WERI-Rb-1 (cell line): ENCODE measurements at regions not wholly inside any gene's neighbourhood (a gene's known extent, or its start where the extent isn't known, plus 50 kb on each side); places are given as distances from the start of the nearest gene placed in this dataset.

Experiments used
- DNase-seq: peaks from one replicate; pipeline ENCODE4 v3.0.0-alpha.2; 2020
- H3K27ac ChIP-seq: fragments of 250-450 bp; sonication (Bioruptor Pico); 2 replicates; pipeline ENCODE4 v1.5.1; 2020; ENCODE audit warnings: mild to moderate bottlenecking, moderate library complexity
- H3K27me3 ChIP-seq: fragments of 250-450 bp; sonication (Bioruptor Pico); 2 replicates; pipeline ENCODE4 v1.5.1; 2021; ENCODE audit warnings: mild to moderate bottlenecking, low read depth, moderate library complexity; ENCODE audit not compliant: insufficient read depth, severe bottlenecking
- H3K36me3 ChIP-seq: fragments of 250-450 bp; sonication (Bioruptor Pico); 2 replicates; pipeline ENCODE4 v1.5.1; 2020; ENCODE audit warnings: mild to moderate bottlenecking, moderate library complexity
- H3K4me3 ChIP-seq: 2 replicates; pipeline ENCODE4 v1.5.1; 2011; ENCODE audit warnings: low read depth, mild to moderate bottlenecking, control low read depth, low read length
- H3K9me3 ChIP-seq: fragments of 250-450 bp; sonication (Bioruptor Pico); 2 replicates; pipeline ENCODE4 v1.5.1; 2021; ENCODE audit warnings: mild to moderate bottlenecking, moderate library complexity; ENCODE audit not compliant: severe bottlenecking
- TF ChIP-seq, protein P1 (sequence below): IDR thresholded peaks from 2 replicates; pipeline ENCODE4 v1.5.1; 2011; ENCODE audit warnings: low read depth, mild to moderate bottlenecking, control low read depth, inconsistent platforms, low read length

DNA sequence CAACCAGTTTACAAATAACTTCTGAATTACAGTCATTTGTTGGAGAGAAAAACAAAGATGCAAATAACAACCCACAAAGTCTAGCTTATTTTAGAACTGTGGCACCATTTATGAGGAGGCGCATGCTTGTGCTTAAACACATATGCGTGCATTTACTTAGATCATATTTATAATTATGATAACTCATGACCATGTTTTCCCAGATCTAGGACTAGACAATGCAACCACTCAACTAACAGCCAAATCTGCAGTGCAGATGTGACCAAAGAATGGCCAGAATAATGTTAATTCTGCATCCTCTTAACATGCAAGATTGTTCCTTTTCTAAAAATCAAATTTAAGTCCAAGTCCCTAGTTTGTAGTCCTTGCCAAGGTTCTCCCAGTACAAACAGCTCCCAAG is 167.3 kb upstream of the FST start:
- Histone ChIP-seq H3K27me3 (peaks cover 17% of the 10 kb centered on the region), H3K27ac (no peak overlapping the region), H3K4me3 (no peak overlapping the region), H3K9me3 (peaks cover 2% of the 10 kb centered on the region), H3K36me3 (no peaks in the 10 kb centered on the region)
- no peak for DNase-seq
- TF ChIP-seq, protein P1, sequence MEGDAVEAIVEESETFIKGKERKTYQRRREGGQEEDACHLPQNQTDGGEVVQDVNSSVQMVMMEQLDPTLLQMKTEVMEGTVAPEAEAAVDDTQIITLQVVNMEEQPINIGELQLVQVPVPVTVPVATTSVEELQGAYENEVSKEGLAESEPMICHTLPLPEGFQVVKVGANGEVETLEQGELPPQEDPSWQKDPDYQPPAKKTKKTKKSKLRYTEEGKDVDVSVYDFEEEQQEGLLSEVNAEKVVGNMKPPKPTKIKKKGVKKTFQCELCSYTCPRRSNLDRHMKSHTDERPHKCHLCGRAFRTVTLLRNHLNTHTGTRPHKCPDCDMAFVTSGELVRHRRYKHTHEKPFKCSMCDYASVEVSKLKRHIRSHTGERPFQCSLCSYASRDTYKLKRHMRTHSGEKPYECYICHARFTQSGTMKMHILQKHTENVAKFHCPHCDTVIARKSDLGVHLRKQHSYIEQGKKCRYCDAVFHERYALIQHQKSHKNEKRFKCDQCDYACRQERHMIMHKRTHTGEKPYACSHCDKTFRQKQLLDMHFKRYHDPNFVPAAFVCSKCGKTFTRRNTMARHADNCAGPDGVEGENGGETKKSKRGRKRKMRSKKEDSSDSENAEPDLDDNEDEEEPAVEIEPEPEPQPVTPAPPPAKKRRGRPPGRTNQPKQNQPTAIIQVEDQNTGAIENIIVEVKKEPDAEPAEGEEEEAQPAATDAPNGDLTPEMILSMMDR: no peak

DNA sequence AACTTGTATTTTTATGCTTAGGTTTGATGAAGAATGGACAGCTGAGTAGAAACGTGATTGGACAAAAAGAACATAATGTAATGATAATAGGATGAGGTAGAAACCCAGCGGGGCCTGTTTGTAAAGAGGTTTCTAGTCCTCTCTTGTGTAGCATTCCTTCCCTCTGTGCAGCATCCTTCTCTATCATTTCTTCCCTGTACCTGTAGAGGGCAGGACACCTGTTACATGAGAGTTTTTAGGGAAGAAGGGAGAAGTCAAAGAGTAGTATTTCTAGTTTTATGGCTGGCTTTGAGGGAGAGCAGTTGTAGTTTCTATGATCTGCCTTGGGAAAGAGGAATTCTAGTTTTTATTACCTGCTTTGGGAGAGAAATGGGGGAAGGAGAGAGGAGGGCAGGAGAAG is 162.1 kb upstream of the FST start:
- TF ChIP-seq, protein P1: no peak
- peaks cover 19% of the 10 kb centered on the region for H3K27me3 ChIP-seq
- H3K4me3 ChIP-seq: no peak overlapping the region
- H3K9me3 ChIP-seq: peaks cover 2% of the 10 kb centered on the region
- no peak for DNase-seq
- H3K27ac ChIP-seq: no peak overlapping the region
- no peaks in the 10 kb centered on the region for H3K36me3 ChIP-seq

DNA sequence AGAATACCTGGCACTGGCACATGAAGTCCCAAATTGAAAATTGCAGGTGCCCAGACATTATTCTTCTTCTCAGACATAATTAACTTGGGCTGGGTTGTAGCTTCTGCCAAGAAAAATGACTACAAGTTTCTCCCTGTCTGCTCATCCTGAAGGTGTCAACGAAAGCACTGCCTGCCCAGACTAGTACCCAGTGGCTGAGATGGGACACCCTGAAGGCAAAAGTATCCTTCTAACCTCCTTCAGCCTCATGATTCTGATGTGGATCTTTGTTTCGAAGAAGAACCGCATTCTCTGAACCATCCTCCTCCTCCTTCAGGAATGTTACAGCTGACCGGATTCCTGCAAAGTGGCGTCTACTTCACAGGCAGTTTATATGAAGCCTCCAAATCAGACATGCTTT is 161.1 kb upstream of the FST start:
- peaks cover 16% of the 10 kb centered on the region for H3K27me3 ChIP-seq
- TF ChIP-seq, protein P1: no peak
- no peak overlapping the region for H3K4me3 ChIP-seq
- H3K9me3 ChIP-seq: peaks cover 2% of the 10 kb centered on the region
- no peak for DNase-seq
- H3K36me3 ChIP-seq: no peaks in the 10 kb centered on the region
- H3K27ac ChIP-seq: no peak overlapping the region

DNA sequence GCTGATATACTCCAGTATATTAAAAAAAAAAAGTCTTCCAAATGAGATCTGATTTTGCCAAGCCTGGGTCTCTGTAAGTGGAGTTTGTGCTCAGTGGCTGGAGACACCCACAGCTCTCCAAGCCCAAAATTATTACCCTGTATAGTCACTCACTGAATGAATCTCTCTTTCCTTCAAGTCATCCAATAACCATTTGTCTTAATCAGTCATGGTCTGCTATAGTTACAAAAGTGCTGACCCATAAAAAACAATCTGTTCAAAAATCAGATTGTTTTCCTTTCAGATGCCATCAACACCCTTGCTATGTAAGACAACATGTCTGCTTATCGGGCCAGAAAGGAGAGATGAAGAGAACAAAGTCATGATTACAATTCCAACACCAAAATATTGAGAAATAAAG is 159.4 kb upstream of the FST start:
- no peak overlapping the region for H3K4me3 ChIP-seq
- H3K9me3 ChIP-seq: peaks cover under 1% of the 10 kb centered on the region
- no peaks in the 10 kb centered on the region for H3K36me3 ChIP-seq
- no peak for DNase-seq
- TF ChIP-seq, protein P1: no peak
- no peak overlapping the region for H3K27ac ChIP-seq
- H3K27me3 ChIP-seq: peaks cover 16% of the 10 kb centered on the region

DNA sequence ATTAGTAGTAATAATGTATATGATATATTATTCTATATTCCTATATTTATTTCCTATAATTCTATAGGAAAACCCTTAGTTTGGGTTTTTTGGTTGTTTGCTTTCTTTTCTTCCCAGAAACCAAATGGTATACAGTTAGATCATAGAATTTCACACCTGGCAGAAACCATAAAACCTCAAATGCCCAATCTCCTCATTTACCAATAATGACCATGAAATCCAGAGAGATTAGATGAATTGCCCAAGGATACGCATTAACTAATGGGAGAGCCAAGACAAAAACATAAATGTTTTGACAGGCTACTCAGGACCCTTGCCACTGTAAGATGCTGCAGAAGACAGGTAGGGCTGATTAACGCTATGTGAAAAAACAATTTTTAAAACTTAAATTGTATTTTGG is 158.7 kb upstream of the FST start:
- no peaks in the 10 kb centered on the region for H3K9me3 ChIP-seq
- H3K36me3 ChIP-seq: no peaks in the 10 kb centered on the region
- no peak for DNase-seq
- H3K4me3 ChIP-seq: no peak overlapping the region
- H3K27me3 ChIP-seq: peaks cover 16% of the 10 kb centered on the region
- TF ChIP-seq, protein P1: no peak
- H3K27ac ChIP-seq: no peak overlapping the region

DNA sequence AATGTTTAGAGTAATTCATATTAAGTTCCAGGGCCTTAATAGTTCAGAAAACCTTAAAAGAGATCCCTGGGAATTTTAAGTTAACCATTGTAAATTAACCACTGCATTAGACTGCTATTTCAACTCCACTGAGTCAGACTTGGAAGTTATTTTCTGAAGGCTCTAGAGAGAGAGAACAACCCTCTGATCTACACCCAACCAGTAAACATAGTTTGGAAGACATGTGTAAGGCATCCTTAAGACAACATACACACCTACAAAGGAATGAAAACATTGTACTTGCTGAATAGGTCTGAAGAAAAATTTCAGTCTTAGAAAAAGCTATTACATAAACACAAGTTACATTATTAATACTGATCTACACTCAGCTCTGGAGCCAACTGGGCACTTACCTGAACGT is 158.2 kb upstream of the FST start:
- H3K27ac ChIP-seq: no peak overlapping the region
- TF ChIP-seq, protein P1: no peak
- H3K27me3 ChIP-seq: peaks cover 15% of the 10 kb centered on the region
- DNase-seq: no peak
- H3K36me3 ChIP-seq: no peaks in the 10 kb centered on the region
- H3K9me3 ChIP-seq: no peaks in the 10 kb centered on the region
- no peak overlapping the region for H3K4me3 ChIP-seq
